SH-SY5Y (cell line): ENCODE measurements at regions not wholly inside any gene's neighbourhood (a gene's known extent, or its start where the extent isn't known, plus 50 kb on each side); places are given as distances from the start of the nearest gene placed in this dataset.

Experiments
- GATA2 ChIP-seq: IDR thresholded peaks from 2 replicates; pipeline ENCODE4 v1.6.1; 2011; ENCODE audit warnings: mild to moderate bottlenecking, low read depth, low read length
- GATA3 ChIP-seq: IDR thresholded peaks from 2 replicates; pipeline ENCODE4 v1.6.1; 2011; ENCODE audit warnings: low read depth, mild to moderate bottlenecking, low read length, moderate library complexity

DNA sequence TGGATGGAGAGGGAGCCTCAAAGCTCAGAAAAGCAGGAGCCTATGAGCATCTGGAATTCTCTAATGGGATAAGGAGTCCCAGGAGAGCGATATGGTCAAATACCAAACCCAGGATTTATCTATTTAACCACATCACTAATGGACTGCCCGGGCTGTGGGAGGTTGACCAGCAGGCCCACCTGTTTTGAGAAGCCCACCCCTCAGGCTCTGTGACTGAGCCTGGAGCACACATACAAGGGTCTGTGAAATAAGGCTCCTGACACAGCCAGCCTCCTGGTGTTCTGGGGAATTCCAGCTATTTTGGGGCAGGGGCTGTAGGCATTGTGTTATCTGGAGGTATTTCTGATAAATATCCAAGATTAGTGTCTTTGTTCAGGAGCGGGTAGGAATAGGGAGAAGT, 132.0 kb upstream of the C1orf21 start:
- TF ChIP-seq GATA2 (no peak), GATA3 (no peak)
